Cardiac muscle cell (in vitro differentiated cells and primary cell): ENCODE measurements at regions not wholly inside any gene's neighbourhood (a gene's known extent, or its start where the extent isn't known, plus 50 kb on each side); places are given as distances from the start of the nearest gene placed in this dataset.

ENCODE experiments used
- DNase-seq, 2 donors: peaks; one replicate each; pipeline versions ENCODE4 v3.0.0 to v3.0.0-alpha.2; 2010 to 2017; ENCODE audit warnings: low read depth in 1 of 2, low spot score in 1 of 2
- H3K27ac ChIP-seq: fragments of 200-600 bp; sonication (generic); 2 replicates; pipeline ENCODE4 v1.5.1; 2016
- H3K27me3 ChIP-seq: fragments of 200-600 bp; sonication (generic); 2 replicates; pipeline ENCODE4 v1.6.0; 2016; ENCODE audit warnings: control low read depth
- H3K36me3 ChIP-seq: fragments of 200-600 bp; sonication (generic); 2 replicates; pipeline ENCODE4 v1.5.1; 2016; ENCODE audit warnings: control low read depth
- H3K4me1 ChIP-seq: fragments of 200-600 bp; sonication (generic); 2 replicates; pipeline ENCODE4 v1.8.1; 2017; ENCODE audit warnings: low read depth, mild to moderate bottlenecking, mixed run types
- H3K4me3 ChIP-seq: fragments of 200-600 bp; sonication (generic); 2 replicates; pipeline ENCODE4 v1.5.1; 2016; ENCODE audit warnings: mild to moderate bottlenecking
- H3K9me3 ChIP-seq: fragments of 200-600 bp; sonication (generic); 2 replicates; pipeline ENCODE4 v1.5.1; 2017; ENCODE audit warnings: low read depth, mild to moderate bottlenecking, control low read depth
- TF ChIP-seq, protein P1 (sequence below): IDR thresholded peaks from 2 replicates; pipeline ENCODE4 v1.5.1; 2012; ENCODE audit warnings: low read depth, mild to moderate bottlenecking, low read length

DNA sequence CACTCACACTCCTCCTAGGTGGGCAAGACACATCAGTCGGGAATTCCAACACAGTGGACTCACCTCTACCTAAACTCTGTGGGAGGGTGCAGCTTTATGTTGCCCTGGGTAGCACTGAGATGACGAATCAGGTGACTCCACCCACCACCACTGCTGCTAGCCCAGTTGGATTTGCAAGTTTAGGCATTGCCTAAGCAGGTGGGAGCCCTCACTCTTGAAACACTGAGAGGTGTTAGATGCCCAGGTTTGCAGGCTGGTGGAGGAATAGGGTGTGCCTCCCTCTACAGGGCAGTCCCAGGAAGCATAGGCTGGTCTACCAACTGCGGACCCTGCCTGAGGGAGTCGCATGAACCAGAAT is 708.9 kb downstream of the POM121L12 start:
- TF ChIP-seq, protein P1, sequence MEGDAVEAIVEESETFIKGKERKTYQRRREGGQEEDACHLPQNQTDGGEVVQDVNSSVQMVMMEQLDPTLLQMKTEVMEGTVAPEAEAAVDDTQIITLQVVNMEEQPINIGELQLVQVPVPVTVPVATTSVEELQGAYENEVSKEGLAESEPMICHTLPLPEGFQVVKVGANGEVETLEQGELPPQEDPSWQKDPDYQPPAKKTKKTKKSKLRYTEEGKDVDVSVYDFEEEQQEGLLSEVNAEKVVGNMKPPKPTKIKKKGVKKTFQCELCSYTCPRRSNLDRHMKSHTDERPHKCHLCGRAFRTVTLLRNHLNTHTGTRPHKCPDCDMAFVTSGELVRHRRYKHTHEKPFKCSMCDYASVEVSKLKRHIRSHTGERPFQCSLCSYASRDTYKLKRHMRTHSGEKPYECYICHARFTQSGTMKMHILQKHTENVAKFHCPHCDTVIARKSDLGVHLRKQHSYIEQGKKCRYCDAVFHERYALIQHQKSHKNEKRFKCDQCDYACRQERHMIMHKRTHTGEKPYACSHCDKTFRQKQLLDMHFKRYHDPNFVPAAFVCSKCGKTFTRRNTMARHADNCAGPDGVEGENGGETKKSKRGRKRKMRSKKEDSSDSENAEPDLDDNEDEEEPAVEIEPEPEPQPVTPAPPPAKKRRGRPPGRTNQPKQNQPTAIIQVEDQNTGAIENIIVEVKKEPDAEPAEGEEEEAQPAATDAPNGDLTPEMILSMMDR: no peak
- no peaks in the 10 kb centered on the region for H3K9me3 ChIP-seq
- H3K36me3 ChIP-seq: no peaks in the 10 kb centered on the region
- no peaks in the 10 kb centered on the region for H3K4me1 ChIP-seq
- no peaks in the 10 kb centered on the region for H3K27me3 ChIP-seq
- DNase-seq: no peak
- no peak overlapping the region for H3K27ac ChIP-seq
- H3K4me3 ChIP-seq: no peak overlapping the region

DNA sequence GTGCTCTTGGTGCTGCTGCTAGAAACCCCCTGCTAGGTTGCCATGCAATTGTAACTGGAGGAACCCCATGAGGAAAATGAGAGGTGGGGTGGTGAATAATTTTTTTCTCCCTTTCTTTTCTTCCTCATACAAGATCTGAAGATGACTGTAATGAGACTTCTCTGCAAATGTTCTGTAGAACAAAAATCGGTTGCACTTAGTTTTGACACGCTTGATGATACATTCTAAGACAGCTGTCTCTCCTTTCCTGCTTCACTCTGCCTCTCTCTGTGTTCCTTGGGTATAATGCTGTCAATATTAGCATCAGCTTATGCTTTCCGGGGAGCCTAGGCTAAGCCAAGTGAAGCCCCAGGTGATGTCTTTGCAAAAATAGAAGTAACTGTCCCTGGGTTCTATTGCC is 721.5 kb downstream of the POM121L12 start:
- DNase-seq: no peak
- H3K9me3 ChIP-seq: no peaks in the 10 kb centered on the region
- no peaks in the 10 kb centered on the region for H3K36me3 ChIP-seq
- no peak overlapping the region for H3K27ac ChIP-seq
- TF ChIP-seq, protein P1: no peak
- no peaks in the 10 kb centered on the region for H3K4me1 ChIP-seq
- H3K27me3 ChIP-seq: no peaks in the 10 kb centered on the region
- H3K4me3 ChIP-seq: no peak overlapping the region

DNA sequence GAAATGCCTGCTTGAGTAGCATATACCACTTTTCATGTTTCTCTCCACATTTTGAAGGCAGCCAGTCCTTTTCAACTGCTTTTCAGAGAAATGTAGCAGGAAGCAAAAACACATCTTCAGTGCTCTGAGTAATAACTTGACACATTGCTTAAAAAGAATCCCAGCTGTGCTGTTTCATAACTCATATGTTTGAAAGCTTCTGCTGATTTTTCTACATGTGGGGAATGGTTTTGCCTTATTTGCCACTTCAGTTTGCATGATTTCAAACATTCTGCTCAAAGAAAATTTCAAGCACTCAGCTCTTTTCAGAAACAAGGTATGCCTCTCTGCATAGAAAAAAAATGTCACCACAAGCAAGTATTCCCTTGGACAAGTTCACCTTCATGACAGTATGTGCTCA is 732.8 kb downstream of the POM121L12 start:
- no peak for DNase-seq
- TF ChIP-seq, protein P1: no peak

DNA sequence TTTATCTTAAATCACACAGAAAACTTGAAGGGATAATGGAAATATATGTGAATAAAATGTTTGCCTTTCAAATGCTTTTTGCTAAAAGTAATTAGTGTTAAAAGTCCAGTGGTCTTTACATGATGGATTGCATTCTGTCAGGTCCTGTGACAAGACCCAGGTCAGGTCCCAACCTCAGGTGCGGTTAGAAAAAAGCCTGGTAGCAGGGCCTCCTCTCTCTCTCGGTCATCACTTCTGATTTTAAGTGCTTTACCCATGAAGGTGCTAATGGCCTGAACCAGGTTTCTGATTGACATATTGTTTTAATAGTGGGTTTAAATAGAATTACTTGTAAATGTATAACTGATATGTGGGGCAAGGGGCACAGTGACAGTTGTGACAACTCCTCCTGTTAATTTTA is 736.3 kb downstream of the POM121L12 start:
- Histone ChIP-seq H3K36me3 (no peaks in the 10 kb centered on the region), H3K27me3 (no peaks in the 10 kb centered on the region)
- TF ChIP-seq, protein P1: no peak

More for the DNA sequence above, 732.8 kb downstream of the POM121L12 start:
- Histone ChIP-seq H3K36me3 (no peaks in the 10 kb centered on the region), H3K4me1 (no peaks in the 10 kb centered on the region), H3K4me3 (no peak overlapping the region), H3K27ac (no peak overlapping the region), H3K27me3 (no peaks in the 10 kb centered on the region), H3K9me3 (no peaks in the 10 kb centered on the region)

DNA sequence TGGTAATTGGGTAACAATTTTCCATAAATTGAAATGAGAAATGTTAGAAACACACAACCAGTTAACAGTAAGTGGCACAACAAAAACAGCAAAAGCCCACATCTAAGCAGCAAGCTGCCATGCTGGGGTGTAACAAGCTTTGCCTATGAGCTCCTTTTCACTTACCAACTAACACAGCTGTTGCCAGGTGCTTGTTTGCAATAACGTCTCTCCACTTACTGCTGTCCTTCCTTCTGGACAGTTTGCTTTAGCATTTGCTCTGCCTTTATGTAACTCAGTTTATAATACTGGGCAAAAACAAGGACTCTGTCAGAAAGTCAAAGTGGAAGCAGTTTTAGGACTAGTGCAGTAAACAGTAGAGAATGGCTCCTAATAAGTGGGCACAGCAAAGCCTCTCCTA is 740.9 kb downstream of the POM121L12 start:
- no peaks in the 10 kb centered on the region for H3K9me3 ChIP-seq

More for the DNA sequence above, 736.3 kb downstream of the POM121L12 start:
- Histone ChIP-seq H3K4me1 (no peaks in the 10 kb centered on the region), H3K4me3 (no peak overlapping the region), H3K9me3 (no peaks in the 10 kb centered on the region), H3K27ac (no peak overlapping the region)
- no peak for DNase-seq

More for the DNA sequence above, 740.9 kb downstream of the POM121L12 start:
- Histone ChIP-seq H3K27me3 (no peaks in the 10 kb centered on the region), H3K36me3 (no peaks in the 10 kb centered on the region), H3K4me1 (no peaks in the 10 kb centered on the region), H3K4me3 (no peak overlapping the region), H3K27ac (no peak overlapping the region)
- TF ChIP-seq, protein P1: no peak
- DNase-seq: no peak
